ENCODE measurements at regions not wholly inside any gene's neighbourhood (a gene's known extent, or its start where the extent isn't known, plus 50 kb on each side); places are given as distances from the start of the nearest gene placed in this dataset.

- DNase-seq (ENCODE audit: extremely low read depth, low read depth), result peak; percentile 37
- H3K4me3 ChIP-seq (replicated peaks; ENCODE audit: low read depth, low read length), result no peak overlapping the region
- TF ChIP-seq CTCF (IDR thresholded peaks at IDR 0.05; ENCODE audit: low read depth, low read length, missing control alignments), result peak; percentile 74
Observed at GRCh38 chr14:29222671-29223268, 456.2 kb downstream of the FOXG1 start.

DNA sequence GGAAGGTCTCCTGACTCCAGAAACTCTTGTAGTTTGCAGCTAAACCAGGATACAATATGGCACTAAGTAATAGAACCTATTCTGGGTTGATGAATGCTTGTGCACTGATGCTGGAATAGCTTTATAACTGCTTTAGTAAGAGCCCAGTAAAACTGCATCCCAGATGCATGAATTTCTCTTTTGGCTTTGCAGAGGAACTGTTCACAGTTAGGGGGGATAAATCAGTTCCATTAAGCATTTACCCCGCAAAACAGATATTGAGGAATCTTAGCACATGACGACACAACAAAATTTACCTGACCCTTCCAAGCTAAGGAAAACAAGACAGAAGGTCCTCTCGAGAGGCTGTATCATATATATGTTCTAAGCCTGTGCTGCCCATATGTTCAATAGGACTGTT lies 457.4 kb downstream of the FOXG1 start:
- no peak overlapping the region for H3K4me3 ChIP-seq (replicated peaks; ENCODE audit: low read depth, low read length)
- no peak for DNase-seq (ENCODE audit: extremely low read depth, low read depth)
- TF ChIP-seq CTCF (IDR thresholded peaks at IDR 0.05; ENCODE audit: low read depth, low read length, missing control alignments), result no peak

GRCh38 chr14:29227631-29228030 lies 461.0 kb downstream of the FOXG1 start:
- TF ChIP-seq CTCF (IDR thresholded peaks at IDR 0.05; ENCODE audit: low read depth, low read length, missing control alignments), result no peak
- DNase-seq (ENCODE audit: extremely low read depth, low read depth), result no peak
- no peak overlapping the region for H3K4me3 ChIP-seq (replicated peaks; ENCODE audit: low read depth, low read length)

GRCh38 chr14:29232153-29232552 lies 465.6 kb downstream of the FOXG1 start:
- no peak for DNase-seq (ENCODE audit: extremely low read depth, low read depth)
- H3K4me3 ChIP-seq (replicated peaks; ENCODE audit: low read depth, low read length), result no peak overlapping the region
- no peak for TF ChIP-seq CTCF (IDR thresholded peaks at IDR 0.05; ENCODE audit: low read depth, low read length, missing control alignments)

- no peak overlapping the region for H3K4me3 ChIP-seq (replicated peaks; ENCODE audit: low read depth, low read length)
- DNase-seq (ENCODE audit: extremely low read depth, low read depth), result no peak
- TF ChIP-seq CTCF (IDR thresholded peaks at IDR 0.05; ENCODE audit: low read depth, low read length, missing control alignments), result no peak
Observed at GRCh38 chr14:29232711-29233110, 466.1 kb downstream of the FOXG1 start.

DNA sequence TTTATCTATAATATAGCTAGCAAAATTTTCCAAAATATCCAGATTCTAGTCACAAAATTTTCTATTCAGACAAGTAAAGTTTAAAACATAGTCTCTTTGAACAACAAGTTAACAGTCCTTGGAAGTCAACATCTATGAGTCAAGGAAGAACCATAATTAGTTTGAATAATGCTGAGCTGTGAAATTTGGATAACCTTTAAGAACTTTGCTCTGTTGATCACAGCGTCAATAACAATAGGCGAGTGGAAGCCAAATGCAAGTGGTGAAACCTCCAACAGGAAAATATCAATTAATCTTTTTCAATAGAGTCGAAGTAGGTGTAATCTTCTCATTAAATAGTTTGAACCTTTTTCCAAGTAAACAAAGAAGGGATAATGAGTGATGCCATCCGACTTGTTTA lies 466.6 kb downstream of the FOXG1 start:
- DNase-seq (ENCODE audit: extremely low read depth, low read depth), result no peak
- no peak for TF ChIP-seq CTCF (IDR thresholded peaks at IDR 0.05; ENCODE audit: low read depth, low read length, missing control alignments)
- no peak overlapping the region for H3K4me3 ChIP-seq (replicated peaks; ENCODE audit: low read depth, low read length)

DNA sequence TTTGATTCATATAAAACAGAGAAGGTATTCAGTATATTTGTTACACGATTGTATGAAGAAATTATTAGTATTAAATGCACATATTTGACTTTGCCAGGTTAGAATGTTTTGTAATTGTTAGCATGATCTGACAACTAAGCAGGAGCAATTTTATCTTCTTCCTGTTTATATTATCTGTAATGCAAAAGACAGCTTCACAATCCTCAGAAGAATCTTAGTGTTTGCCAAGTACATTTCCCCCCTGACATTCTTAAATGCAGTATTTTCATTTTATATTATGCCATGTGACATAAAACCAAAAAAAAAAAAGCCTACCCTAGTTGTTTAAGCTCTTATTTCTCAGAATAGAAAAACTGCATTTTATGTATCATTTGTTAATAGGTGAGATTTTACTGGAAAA lies 469.4 kb downstream of the FOXG1 start:
- no peak for DNase-seq (ENCODE audit: extremely low read depth, low read depth)
- H3K4me3 ChIP-seq (replicated peaks; ENCODE audit: low read depth, low read length), result no peak overlapping the region
- no peak for TF ChIP-seq CTCF (IDR thresholded peaks at IDR 0.05; ENCODE audit: low read depth, low read length, missing control alignments)
